H9 (cell line): ENCODE measurements at regions not wholly inside any gene's neighbourhood (a gene's known extent, or its start where the extent isn't known, plus 50 kb on each side); places are given as distances from the start of the nearest gene placed in this dataset.

Experiments used
- DNase-seq: peaks from one replicate; pipeline ENCODE4 v3.0.0-alpha.2; 2017
- H2AFZ ChIP-seq: one replicate; pipeline ENCODE4 v1.6.1; 2013; ENCODE audit warnings: mild to moderate bottlenecking, low read length, control low read depth, moderate library complexity
- H2AK5ac ChIP-seq: 2 replicates; pipeline ENCODE4 v1.6.1; 2013; ENCODE audit warnings: low read length, control low read depth, mixed read lengths; ENCODE audit not compliant: insufficient read length
- H2BK120ac ChIP-seq: one replicate; pipeline ENCODE4 v1.6.1; 2013; ENCODE audit warnings: low read depth, mild to moderate bottlenecking, low read length, control low read depth, inconsistent platforms; ENCODE audit not compliant: poor library complexity, severe bottlenecking
- H2BK12ac ChIP-seq: 2 replicates; pipeline ENCODE4 v1.6.1; 2013; ENCODE audit warnings: low read length, control low read depth, mixed read lengths, low read depth; ENCODE audit not compliant: insufficient read length
- H2BK15ac ChIP-seq: 2 replicates; pipeline ENCODE4 v1.6.1; 2013; ENCODE audit warnings: low read depth, low read length, control low read depth
- H2BK20ac ChIP-seq: one replicate; pipeline ENCODE4 v1.6.1; 2013; ENCODE audit warnings: low read depth, mild to moderate bottlenecking, low read length, control low read depth, inconsistent platforms; ENCODE audit not compliant: poor library complexity, severe bottlenecking
- H2BK5ac ChIP-seq: 2 replicates; pipeline ENCODE4 v1.6.1; 2013; ENCODE audit warnings: low read length, control low read depth, mixed read lengths; ENCODE audit not compliant: insufficient read length
- H3K14ac ChIP-seq: 2 replicates; pipeline ENCODE4 v1.6.1; 2013; ENCODE audit warnings: low read length, control low read depth; ENCODE audit not compliant: insufficient read depth
- H3K18ac ChIP-seq: 2 replicates; pipeline ENCODE4 v1.6.1; 2013; ENCODE audit warnings: low read depth, mild to moderate bottlenecking, mixed read lengths, low read length, control low read depth; ENCODE audit not compliant: insufficient read length
- H3K23ac ChIP-seq: 2 replicates; pipeline ENCODE4 v1.6.1; 2013; ENCODE audit warnings: low read length, control low read depth, mixed read lengths, low read depth; ENCODE audit not compliant: insufficient read length
- H3K23me2 ChIP-seq: 2 replicates; pipeline ENCODE4 v1.6.1; 2013; ENCODE audit warnings: low read depth, mild to moderate bottlenecking, mixed read lengths, low read length, control low read depth; ENCODE audit not compliant: insufficient read length, poor library complexity, severe bottlenecking
- H3K27ac ChIP-seq: 2 replicates; pipeline ENCODE4 v1.5.1; 2013; ENCODE audit warnings: low read length, control low read depth, mixed read lengths, low read depth; ENCODE audit not compliant: insufficient read length
- H3K27me3 ChIP-seq: 2 replicates; pipeline ENCODE4 v1.6.1; 2013; ENCODE audit warnings: low read length, control low read depth, inconsistent platforms; ENCODE audit not compliant: insufficient read depth
- H3K4ac ChIP-seq: 2 replicates; pipeline ENCODE4 v1.6.1; 2013; ENCODE audit warnings: low read depth, mild to moderate bottlenecking, control low read depth, inconsistent platforms, low read length, moderate library complexity
- H3K4me1 ChIP-seq: 2 replicates; pipeline ENCODE4 v1.6.1; 2013; ENCODE audit warnings: low read length, control low read depth, inconsistent platforms; ENCODE audit not compliant: insufficient read depth
- H3K4me2 ChIP-seq: 2 replicates; pipeline ENCODE4 v1.6.1; 2013; ENCODE audit warnings: low read length, control low read depth, mixed read lengths; ENCODE audit not compliant: insufficient read length, insufficient read depth
- H3K56ac ChIP-seq: 2 replicates; pipeline ENCODE4 v1.6.1; 2013; ENCODE audit warnings: low read depth, mild to moderate bottlenecking, mixed read lengths, low read length, control low read depth; ENCODE audit not compliant: insufficient read length
- H3K79me1 ChIP-seq: 2 replicates; pipeline ENCODE4 v1.6.1; 2013; ENCODE audit warnings: low read depth, mild to moderate bottlenecking, moderate library complexity, low read length, control low read depth, inconsistent platforms; ENCODE audit not compliant: insufficient read depth, poor library complexity, severe bottlenecking
- H3K79me2 ChIP-seq: 2 replicates; pipeline ENCODE4 v1.6.1; 2013; ENCODE audit warnings: low read length, control low read depth, inconsistent platforms; ENCODE audit not compliant: insufficient read depth
- H3K9ac ChIP-seq: 2 replicates; pipeline ENCODE4 v1.6.1; 2013; ENCODE audit warnings: low read length, control low read depth, mixed read lengths; ENCODE audit not compliant: insufficient read length; ENCODE audit errors: extremely low read depth
- H3K9me3 ChIP-seq: one replicate; pipeline ENCODE4 v1.6.1; 2013; ENCODE audit warnings: low read depth, low read length, inconsistent platforms; ENCODE audit not compliant: control insufficient read depth
- H3T11ph ChIP-seq: one replicate; pipeline ENCODE4 v1.6.1; 2013; ENCODE audit warnings: mild to moderate bottlenecking, low read length, control low read depth, inconsistent platforms
- H4K20me1 ChIP-seq: one replicate; pipeline ENCODE4 v1.6.1; 2013; ENCODE audit not compliant: control insufficient read depth, insufficient read length, insufficient read depth
- H4K5ac ChIP-seq: 2 replicates; pipeline ENCODE4 v1.6.1; 2013; ENCODE audit warnings: low read depth, mild to moderate bottlenecking, mixed read lengths, low read length, control low read depth; ENCODE audit not compliant: insufficient read length
- H4K8ac ChIP-seq: replicated peaks from 2 replicates; pipeline ENCODE4 v1.6.1; 2013; ENCODE audit warnings: low read length, control low read depth, mixed read lengths, low read depth; ENCODE audit not compliant: insufficient read length
- H4K91ac ChIP-seq: 2 replicates; pipeline ENCODE4 v1.6.1; 2013; ENCODE audit warnings: low read depth, mild to moderate bottlenecking, moderate library complexity, mixed read lengths, low read length, control low read depth; ENCODE audit not compliant: insufficient read length
- H3K27ac Mint-ChIP-seq, 3 experiments: 2 replicates in 2 of 3; 3 replicates in 1 of 3; pipeline ENCODE4 v1.8.0; 2020 to 2021; ENCODE audit warnings: mixed read lengths in 3 of 3, mild to moderate bottlenecking in 1 of 3, moderate library complexity in 1 of 3
- H3K27me3 Mint-ChIP-seq: 2 replicates; pipeline ENCODE4 v1.8.0; 2021; ENCODE audit warnings: low read depth, mild to moderate bottlenecking, moderate library complexity, mixed read lengths
- H3K36me3 Mint-ChIP-seq, 3 experiments: 2 replicates in 2 of 3; 3 replicates in 1 of 3; pipeline ENCODE4 v1.8.0; 2020 to 2021; ENCODE audit warnings: low read depth in 3 of 3, mixed read lengths in 3 of 3; ENCODE audit not compliant: insufficient read depth in 1 of 3
- H3K4me1 Mint-ChIP-seq, 2 experiments: 2 replicates each; pipeline ENCODE4 v1.8.0; 2020; ENCODE audit warnings: mixed read lengths in 2 of 2
- H3K4me3 Mint-ChIP-seq, 2 experiments: 2 replicates in 1 of 2; 3 replicates in 1 of 2; pipeline ENCODE4 v1.8.0; 2020 to 2021; ENCODE audit warnings: mild to moderate bottlenecking in 2 of 2, mixed read lengths in 2 of 2, moderate library complexity in 1 of 2
- H3K9me3 Mint-ChIP-seq, 2 experiments: 2 replicates in 1 of 2; 3 replicates in 1 of 2; pipeline ENCODE4 v1.8.0; 2020; ENCODE audit warnings: mild to moderate bottlenecking in 2 of 2, mixed read lengths in 2 of 2, moderate library complexity in 1 of 2
- WGBS: extraction: QIAGEN DNeasy Blood & Tissue Kit; methylation state at CpG from one replicate; pipeline ENCODE4 v1.1.7; 2013; ENCODE audit warnings: missing lambda C conversion rate, low lambda C conversion rate, mixed read lengths; ENCODE audit not compliant: insufficient read length; ENCODE audit errors: extremely low coverage; 5-methylcytosine and 5-hydroxymethylcytosine counted together
- TF ChIP-seq, protein P1 (sequence below): fragments of 200-600 bp; sonication (generic); conservative IDR thresholded peaks from 3 replicates; pipeline ENCODE4 v1.8.0; 2021; ENCODE audit warnings: antibody characterized with exemption, mild to moderate bottlenecking

DNA sequence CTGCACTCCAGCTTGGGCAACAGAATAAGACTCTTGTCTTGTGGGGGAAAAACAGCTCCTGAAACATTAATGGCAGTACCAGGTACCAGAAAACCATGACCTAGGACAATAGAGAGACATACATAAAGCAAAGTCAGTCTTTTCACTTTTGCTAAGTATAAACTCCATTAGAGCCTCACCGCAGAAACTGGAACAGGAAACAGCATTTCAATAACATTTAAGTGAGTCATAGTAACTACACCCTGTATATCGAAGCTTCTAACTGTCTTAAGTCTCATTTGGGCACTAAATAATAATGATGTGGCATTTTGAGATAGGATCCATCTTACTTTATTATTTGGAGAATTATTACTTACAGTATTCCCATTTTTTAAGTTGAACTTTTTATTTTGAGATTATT lies 517.8 kb upstream of the CELF2 start:
- H3K79me2 ChIP-seq = no peaks in the 10 kb centered on the region
- H3K4me3 Mint-ChIP-seq = no peak overlapping the region
- TF ChIP-seq, protein P1, sequence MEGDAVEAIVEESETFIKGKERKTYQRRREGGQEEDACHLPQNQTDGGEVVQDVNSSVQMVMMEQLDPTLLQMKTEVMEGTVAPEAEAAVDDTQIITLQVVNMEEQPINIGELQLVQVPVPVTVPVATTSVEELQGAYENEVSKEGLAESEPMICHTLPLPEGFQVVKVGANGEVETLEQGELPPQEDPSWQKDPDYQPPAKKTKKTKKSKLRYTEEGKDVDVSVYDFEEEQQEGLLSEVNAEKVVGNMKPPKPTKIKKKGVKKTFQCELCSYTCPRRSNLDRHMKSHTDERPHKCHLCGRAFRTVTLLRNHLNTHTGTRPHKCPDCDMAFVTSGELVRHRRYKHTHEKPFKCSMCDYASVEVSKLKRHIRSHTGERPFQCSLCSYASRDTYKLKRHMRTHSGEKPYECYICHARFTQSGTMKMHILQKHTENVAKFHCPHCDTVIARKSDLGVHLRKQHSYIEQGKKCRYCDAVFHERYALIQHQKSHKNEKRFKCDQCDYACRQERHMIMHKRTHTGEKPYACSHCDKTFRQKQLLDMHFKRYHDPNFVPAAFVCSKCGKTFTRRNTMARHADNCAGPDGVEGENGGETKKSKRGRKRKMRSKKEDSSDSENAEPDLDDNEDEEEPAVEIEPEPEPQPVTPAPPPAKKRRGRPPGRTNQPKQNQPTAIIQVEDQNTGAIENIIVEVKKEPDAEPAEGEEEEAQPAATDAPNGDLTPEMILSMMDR = no peak
- H2AK5ac ChIP-seq = no peak overlapping the region
- no peaks in the 10 kb centered on the region for H3K79me1 ChIP-seq
- no peak overlapping the region for H4K91ac ChIP-seq
- H3K27me3 ChIP-seq = no peaks in the 10 kb centered on the region
- H3K23me2 ChIP-seq = no peaks in the 10 kb centered on the region
- no peak overlapping the region for H3K27ac ChIP-seq
- H2BK120ac ChIP-seq = no peak overlapping the region
- no peak overlapping the region for H3K4me2 ChIP-seq
- H4K20me1 ChIP-seq = no peaks in the 10 kb centered on the region
- H2BK15ac ChIP-seq = no peak overlapping the region
- H2BK12ac ChIP-seq = no peak overlapping the region
- no peak overlapping the region for H3K4ac ChIP-seq
- H3K4me1 Mint-ChIP-seq = no peaks in the 10 kb centered on the region
- H3T11ph ChIP-seq = no peak overlapping the region
- H3K14ac ChIP-seq = no peak overlapping the region
- H3K9ac ChIP-seq = no peak overlapping the region
- no peak for DNase-seq
- H3K9me3 ChIP-seq = no peaks in the 10 kb centered on the region
- H3K23ac ChIP-seq = no peak overlapping the region
- no peak overlapping the region for H2BK5ac ChIP-seq
- no peak overlapping the region for H4K5ac ChIP-seq
- WGBS = no CpG with 5 or more reads among the region's 2 CpGs
- peaks cover 11 to 14% of the 10 kb centered on the region in 2 experiments; a peak in 4 of 5 replicates for H3K9me3 Mint-ChIP-seq
- H4K8ac ChIP-seq = no peak overlapping the region
- H3K56ac ChIP-seq = no peak overlapping the region
- no peak overlapping the region for H3K18ac ChIP-seq
- H3K36me3 Mint-ChIP-seq = peaks cover 0 to 9% (median 0%) of the 10 kb centered on the region in 3 experiments; a peak in 3 of 7 replicates
- H2AFZ ChIP-seq = no peak overlapping the region
- H3K4me1 ChIP-seq = no peaks in the 10 kb centered on the region
- H3K27me3 Mint-ChIP-seq = peaks cover 2% of the 10 kb centered on the region; the same call in 1 of the 2 replicates
- H3K27ac Mint-ChIP-seq = no peak overlapping the region
- no peak overlapping the region for H2BK20ac ChIP-seq
